Uterus (tissue), 3 donors: ENCODE measurements at regions not wholly inside any gene's neighbourhood (a gene's known extent, or its start where the extent isn't known, plus 50 kb on each side); places are given as distances from the start of the nearest gene placed in this dataset.
A peak's percentile ranks its signal among the peaks of the same experiment; 100 is the strongest.
"Not testable (repeated sequence)": the region's sequence is repeated elsewhere in the genome, so short reads cannot be mapped to it uniquely, and the experiment has no call there.

Experiments used
- DNase-seq, 2 donors: peaks; one replicate each; pipeline ENCODE4 v3.0.0-alpha.2; 2019 to 2020
- H3K27ac ChIP-seq, 2 donors: fragments of 200-600 bp; sonication (generic); 1 replicate in 1 of 2; 2 replicates in 1 of 2; pipeline ENCODE4 v1.5.1; 2016 to 2018
- H3K27me3 ChIP-seq, 2 donors: fragments of 200-600 bp; sonication (generic); one replicate each; pipeline ENCODE4 v1.5.1; 2018 to 2019; ENCODE audit warnings: control low read depth in 1 of 2
- H3K36me3 ChIP-seq, 2 donors: fragments of 200-600 bp; sonication (generic); one replicate each; pipeline ENCODE4 v1.5.1; 2019; ENCODE audit warnings: control low read depth in 1 of 2
- H3K4me1 ChIP-seq, 2 donors: fragments of 200-600 bp; sonication (generic); one replicate each; pipeline ENCODE4 v1.5.1; 2018 to 2019; ENCODE audit warnings: control low read depth in 1 of 2
- H3K4me3 ChIP-seq, 2 donors: fragments of 200-600 bp; sonication (generic); 1 replicate in 1 of 2; 2 replicates in 1 of 2; pipeline ENCODE4 v1.5.1; 2018 to 2019; ENCODE audit warnings: mild to moderate bottlenecking in 1 of 2
- H3K9me3 ChIP-seq, 2 donors: fragments of 200-600 bp; sonication (generic); one replicate each; pipeline ENCODE4 v1.5.1; 2019; ENCODE audit warnings: control low read depth in 1 of 2
- POLR2A ChIP-seq, 2 donors: fragments of 450-650 bp; IDR thresholded peaks; one replicate each; pipeline ENCODE4 v1.6.1; 2016; ENCODE audit warnings: antibody characterized with exemption in 2 of 2, mild to moderate bottlenecking in 1 of 2, moderate library complexity in 1 of 2
- intact Hi-C: fragments of 100-400 bp; cut with DNase I; formaldehyde crosslinking; loops from one replicate; pipeline ENCODE4 v1.15.1; 2023; ENCODE audit warnings: low total_unique reads
- TF ChIP-seq, protein P1 (sequence below), 4 experiments: fragments of 200-600 bp in 2 of 4; fragments of 450-650 bp in 2 of 4; sonication (generic) in 2 of 4; IDR thresholded peaks; one replicate each; pipeline ENCODE4 v1.5.1; 2016 to 2019; ENCODE audit warnings: antibody characterized with exemption in 4 of 4, mild to moderate bottlenecking in 2 of 4, moderate library complexity in 1 of 4
- donor health status: DM: yes; HTN: yes; CAD: no.

DNA sequence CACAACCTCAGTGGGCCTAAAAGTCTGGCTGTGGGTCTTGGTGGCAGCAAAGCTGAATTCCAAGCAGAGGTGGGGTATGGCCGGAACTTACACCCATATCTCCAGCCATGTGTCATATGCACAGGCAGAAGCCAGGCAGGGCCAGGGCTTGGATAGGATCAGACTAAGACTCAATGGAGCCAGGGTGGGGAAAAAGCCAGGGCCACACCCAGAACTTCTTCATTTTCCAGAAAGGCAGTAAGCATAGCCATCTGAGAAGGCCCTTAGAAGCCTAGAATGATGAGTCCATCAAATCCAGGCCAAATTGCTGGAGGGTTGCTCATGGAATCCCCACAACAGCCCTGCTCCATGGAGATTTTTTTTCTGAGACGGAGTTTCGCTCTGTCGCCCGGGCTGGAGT is 116.2 kb upstream of the SRSF6 start:
- intact Hi-C loops: no loop called here
- Histone ChIP-seq H3K27ac (no peak overlapping the region), H3K27me3 (no peaks in the 10 kb centered on the region), H3K4me3 (no peak overlapping the region), H3K9me3 (no peaks in the 10 kb centered on the region), H3K36me3 (no peaks in the 10 kb centered on the region), H3K4me1 (no peaks in the 10 kb centered on the region)
- no peak for DNase-seq
- TF ChIP-seq, protein P1, sequence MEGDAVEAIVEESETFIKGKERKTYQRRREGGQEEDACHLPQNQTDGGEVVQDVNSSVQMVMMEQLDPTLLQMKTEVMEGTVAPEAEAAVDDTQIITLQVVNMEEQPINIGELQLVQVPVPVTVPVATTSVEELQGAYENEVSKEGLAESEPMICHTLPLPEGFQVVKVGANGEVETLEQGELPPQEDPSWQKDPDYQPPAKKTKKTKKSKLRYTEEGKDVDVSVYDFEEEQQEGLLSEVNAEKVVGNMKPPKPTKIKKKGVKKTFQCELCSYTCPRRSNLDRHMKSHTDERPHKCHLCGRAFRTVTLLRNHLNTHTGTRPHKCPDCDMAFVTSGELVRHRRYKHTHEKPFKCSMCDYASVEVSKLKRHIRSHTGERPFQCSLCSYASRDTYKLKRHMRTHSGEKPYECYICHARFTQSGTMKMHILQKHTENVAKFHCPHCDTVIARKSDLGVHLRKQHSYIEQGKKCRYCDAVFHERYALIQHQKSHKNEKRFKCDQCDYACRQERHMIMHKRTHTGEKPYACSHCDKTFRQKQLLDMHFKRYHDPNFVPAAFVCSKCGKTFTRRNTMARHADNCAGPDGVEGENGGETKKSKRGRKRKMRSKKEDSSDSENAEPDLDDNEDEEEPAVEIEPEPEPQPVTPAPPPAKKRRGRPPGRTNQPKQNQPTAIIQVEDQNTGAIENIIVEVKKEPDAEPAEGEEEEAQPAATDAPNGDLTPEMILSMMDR (IDR thresholded peaks at IDR 0.05): no peak
- no peak for TF ChIP-seq POLR2A (IDR thresholded peaks at IDR 0.05)

DNA sequence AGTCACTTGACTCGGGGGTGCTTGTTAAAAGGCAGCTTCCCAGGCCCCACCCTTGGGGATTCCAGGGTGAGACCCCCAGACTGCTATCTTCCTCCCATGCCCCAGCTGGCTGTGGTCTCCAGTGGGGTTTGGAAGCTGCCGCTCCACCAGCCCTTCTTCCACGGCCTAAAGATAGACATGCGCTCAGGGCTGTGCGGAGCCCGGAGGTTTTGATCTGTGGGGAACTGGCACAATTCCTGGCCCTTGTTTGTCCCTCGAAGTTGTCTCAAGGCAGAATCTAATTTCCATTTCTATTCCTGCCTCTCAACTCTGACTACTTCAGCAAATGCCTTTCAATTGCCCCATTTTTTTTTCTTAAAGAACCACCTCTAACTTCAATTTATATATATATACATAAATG is 120.7 kb upstream of the SRSF6 start:
- Histone ChIP-seq H3K4me1 (no peaks in the 10 kb centered on the region), H3K27ac (no peak overlapping the region), H3K36me3 (no peaks in the 10 kb centered on the region), H3K4me3 (no peak overlapping the region), H3K9me3 (no peaks in the 10 kb centered on the region), H3K27me3 (no peaks in the 10 kb centered on the region)
- no peak for DNase-seq
- intact Hi-C loops: no loop called here
- TF ChIP-seq, protein P1 (IDR thresholded peaks at IDR 0.05): no peak
- TF ChIP-seq POLR2A (IDR thresholded peaks at IDR 0.05): no peak

DNA sequence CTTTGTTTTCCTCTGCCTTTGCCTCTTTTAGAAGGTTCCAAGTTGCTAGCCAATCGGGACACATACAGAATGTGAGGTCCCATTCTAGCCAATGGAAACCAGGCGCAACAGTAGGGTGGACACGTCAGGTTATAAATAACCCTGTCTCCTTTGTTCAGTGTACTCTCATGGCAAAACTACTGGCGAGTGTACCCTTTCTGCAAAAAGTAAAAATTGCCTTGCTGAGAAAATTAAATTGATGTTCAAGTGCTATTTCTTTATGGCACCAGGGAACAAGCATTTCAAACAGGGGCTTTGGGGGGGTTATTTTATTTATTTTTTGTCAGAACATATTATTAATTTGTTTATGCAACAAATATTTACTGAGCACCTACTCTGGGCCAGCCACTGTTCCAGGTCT is 123.6 kb upstream of the SRSF6 start:
- no peaks in the 10 kb centered on the region for H3K27me3 ChIP-seq
- intact Hi-C loops: no loop called here
- TF ChIP-seq, protein P1 (IDR thresholded peaks at IDR 0.05): no peak
- TF ChIP-seq POLR2A (IDR thresholded peaks at IDR 0.05): no peak
- H3K36me3 ChIP-seq: no peaks in the 10 kb centered on the region
- H3K9me3 ChIP-seq: no peaks in the 10 kb centered on the region
- no peak overlapping the region for H3K4me3 ChIP-seq
- no peak for DNase-seq
- H3K4me1 ChIP-seq: no peaks in the 10 kb centered on the region
- H3K27ac ChIP-seq: no peak overlapping the region

DNA sequence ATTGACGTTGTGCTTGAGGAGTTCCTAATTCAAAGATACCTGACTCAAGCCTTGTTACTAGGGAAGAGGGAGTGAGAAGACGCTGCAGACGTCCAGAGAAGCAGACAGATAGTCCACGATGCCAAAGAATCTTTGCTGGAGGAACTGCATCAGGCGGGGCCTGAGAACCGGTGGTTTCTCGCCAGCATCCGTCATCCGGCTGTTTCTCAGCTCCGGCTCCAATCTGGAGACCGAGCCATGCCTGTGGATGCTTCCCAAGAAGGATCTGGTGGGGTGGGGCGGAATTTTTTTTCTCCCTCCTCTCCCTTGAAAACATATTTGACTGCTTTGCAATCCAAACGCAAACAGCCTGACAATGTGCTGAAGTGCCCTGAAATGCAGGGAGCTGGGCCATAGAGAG is 125.8 kb upstream of the SRSF6 start:
- intact Hi-C loops: no loop called here

DNA sequence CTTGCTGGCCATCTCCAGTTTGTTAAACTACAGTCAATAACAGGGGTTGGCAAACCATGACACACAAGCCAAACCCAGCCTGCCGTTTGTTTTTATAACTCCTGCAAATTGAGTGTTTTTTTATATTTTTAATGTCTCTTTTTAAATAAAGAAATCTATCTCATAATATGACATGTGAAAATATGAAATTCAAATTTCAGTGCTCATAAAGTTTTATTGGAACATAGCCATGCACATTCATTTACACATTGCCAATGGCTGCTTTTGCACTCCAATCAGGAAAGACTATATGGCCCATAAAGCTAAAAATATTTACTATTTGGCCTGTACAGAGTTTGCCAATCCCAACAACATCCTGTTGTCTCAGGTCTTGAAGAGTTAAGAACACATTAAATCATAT is 129.0 kb upstream of the SRSF6 start:
- intact Hi-C loops: no loop called here
- Histone ChIP-seq H3K36me3 (no peaks in the 10 kb centered on the region), H3K9me3 (no peaks in the 10 kb centered on the region), H3K4me1 (no peaks in the 10 kb centered on the region), H3K27me3 (no peaks in the 10 kb centered on the region), H3K4me3 (no peak overlapping the region), H3K27ac (no peak overlapping the region)
- DNase-seq: no peak
- no peak for TF ChIP-seq POLR2A (IDR thresholded peaks at IDR 0.05)
- TF ChIP-seq, protein P1 (IDR thresholded peaks at IDR 0.05): no peak

More for the DNA sequence above, 125.8 kb upstream of the SRSF6 start:
- Histone ChIP-seq H3K4me3 (no peak overlapping the region), H3K9me3 (no peaks in the 10 kb centered on the region), H3K27ac (no peak overlapping the region), H3K36me3 (no peaks in the 10 kb centered on the region), H3K27me3 (no peaks in the 10 kb centered on the region), H3K4me1 (no peaks in the 10 kb centered on the region)
- DNase-seq: peak in 1 of 2 donors; percentile 52
- TF ChIP-seq, protein P1 (IDR thresholded peaks at IDR 0.05): no peak
- TF ChIP-seq POLR2A (IDR thresholded peaks at IDR 0.05): no peak

DNA sequence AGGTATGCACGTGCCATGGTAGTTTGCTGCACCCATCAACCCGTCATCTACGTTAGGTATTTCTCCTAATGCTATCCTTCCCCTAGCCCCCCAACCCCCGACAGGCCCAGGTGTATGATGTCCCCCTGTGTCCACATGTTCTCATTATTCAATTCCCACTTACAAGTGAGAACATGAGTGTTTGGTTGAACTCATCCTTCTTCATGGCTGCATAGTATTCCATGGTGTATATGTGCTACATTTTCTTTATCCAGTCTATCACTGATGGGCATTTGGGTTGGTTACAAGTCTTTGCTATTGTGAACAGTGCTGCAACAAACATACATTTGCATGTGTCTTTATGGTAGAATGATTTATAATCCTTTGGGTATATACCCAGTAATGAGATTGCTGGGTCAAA is 130.5 kb upstream of the SRSF6 start:
- H3K27ac ChIP-seq, H3K27me3 ChIP-seq, H3K4me1 ChIP-seq, DNase-seq, H3K4me3 ChIP-seq, H3K36me3 ChIP-seq, H3K9me3 ChIP-seq, intact Hi-C loops: not testable (repeated sequence)
